Hepatocyte (in vitro differentiated cells): ENCODE measurements at regions not wholly inside any gene's neighbourhood (a gene's known extent, or its start where the extent isn't known, plus 50 kb on each side); places are given as distances from the start of the nearest gene placed in this dataset.

Experiments
- DNase-seq: peaks from one replicate; pipeline ENCODE4 v3.0.0-alpha.2; 2016; ENCODE audit warnings: low spot score
- H2AFZ ChIP-seq: fragments of 200-600 bp; sonication (generic); 2 replicates; pipeline ENCODE4 v1.6.0; 2016; ENCODE audit warnings: antibody characterized with exemption, mild to moderate bottlenecking
- H3K27ac ChIP-seq: fragments of 200-600 bp; sonication (generic); 2 replicates; pipeline ENCODE4 v1.5.1; 2016; ENCODE audit warnings: mild to moderate bottlenecking
- H3K27me3 ChIP-seq: fragments of 200-600 bp; sonication (generic); 2 replicates; pipeline ENCODE4 v1.6.1; 2016
- H3K36me3 ChIP-seq: fragments of 200-600 bp; sonication (generic); replicated peaks from 2 replicates; pipeline ENCODE4 v1.5.1; 2016; ENCODE audit warnings: low read depth; ENCODE audit not compliant: insufficient read depth
- H3K4me1 ChIP-seq: fragments of 200-600 bp; sonication (generic); 2 replicates; pipeline ENCODE4 v1.5.1; 2016; ENCODE audit warnings: mild to moderate bottlenecking, moderate library complexity; ENCODE audit not compliant: insufficient read depth
- H3K4me2 ChIP-seq: fragments of 200-600 bp; sonication (generic); 2 replicates; pipeline ENCODE4 v1.6.0; 2016
- H3K4me3 ChIP-seq: fragments of 200-600 bp; sonication (generic); 2 replicates; pipeline ENCODE4 v1.5.1; 2016; ENCODE audit warnings: mild to moderate bottlenecking
- H3K79me2 ChIP-seq: fragments of 200-600 bp; sonication (generic); 2 replicates; pipeline ENCODE4 v1.6.0; 2017; ENCODE audit warnings: mild to moderate bottlenecking
- H3K9me2 ChIP-seq: fragments of 200-600 bp; sonication (generic); replicated peaks from 2 replicates; pipeline ENCODE4 v1.6.0; 2017; ENCODE audit warnings: mild to moderate bottlenecking; ENCODE audit not compliant: insufficient read depth
- H3K9me3 ChIP-seq: fragments of 200-600 bp; sonication (generic); 2 replicates; pipeline ENCODE4 v1.5.1; 2016; ENCODE audit warnings: low read depth, mild to moderate bottlenecking
- H4K20me1 ChIP-seq: fragments of 200-600 bp; sonication (generic); 2 replicates; pipeline ENCODE4 v1.6.0; 2016; ENCODE audit warnings: mild to moderate bottlenecking; ENCODE audit not compliant: insufficient read depth, poor library complexity, severe bottlenecking
- CTCF ChIP-seq: fragments of 200-600 bp; sonication (generic); IDR thresholded peaks from 2 replicates; pipeline ENCODE4 v1.5.1; 2016; ENCODE audit warnings: antibody characterized with exemption, mild to moderate bottlenecking; ENCODE audit not compliant: poor library complexity
- EZH2 ChIP-seq: fragments of 200-600 bp; sonication (generic); IDR thresholded peaks from 2 replicates; pipeline ENCODE4 v1.6.1; 2016; ENCODE audit warnings: antibody characterized with exemption, mild to moderate bottlenecking, borderline replicate concordance
- EZH2phosphoT487 ChIP-seq: fragments of 200-600 bp; sonication (generic); IDR thresholded peaks from one replicate; pipeline ENCODE4 v1.6.1; 2018; ENCODE audit warnings: antibody characterized with exemption, mild to moderate bottlenecking, low read depth, moderate library complexity; ENCODE audit not compliant: unreplicated experiment, severe bottlenecking
- WGBS: methylation state at CpG from one replicate; pipeline ENCODE4 v1.1.6; 2016; ENCODE audit warnings: low lambda C conversion rate; ENCODE audit errors: missing lambda C conversion rate; 5-methylcytosine and 5-hydroxymethylcytosine counted together

- no peaks in the 10 kb centered on the region for H3K36me3 ChIP-seq
- no peaks in the 10 kb centered on the region for H3K79me2 ChIP-seq
- no peaks in the 10 kb centered on the region for H3K9me3 ChIP-seq
- no peaks in the 10 kb centered on the region for H3K4me1 ChIP-seq
- H2AFZ ChIP-seq: no peak overlapping the region
- no peak overlapping the region for H3K4me2 ChIP-seq
- TF ChIP-seq EZH2 (no peak), EZH2phosphoT487 (no peak), CTCF (no peak)
- H3K4me3 ChIP-seq: no peak overlapping the region
- no peaks in the 10 kb centered on the region for H4K20me1 ChIP-seq
- H3K9me2 ChIP-seq: no peaks in the 10 kb centered on the region
- 93% methylated on average over 4 of the region's 4 CpGs for WGBS
- no peak for DNase-seq
- no peak overlapping the region for H3K27ac ChIP-seq
- no peaks in the 10 kb centered on the region for H3K27me3 ChIP-seq
Measured at GRCh38 chr5:31007672-31008071, 185.8 kb upstream of the CDH6 start.

- DNase-seq: no peak
- Histone ChIP-seq H3K4me2 (no peak overlapping the region), H3K9me3 (no peaks in the 10 kb centered on the region), H4K20me1 (no peaks in the 10 kb centered on the region), H3K27me3 (no peaks in the 10 kb centered on the region), H2AFZ (no peak overlapping the region), H3K4me1 (no peaks in the 10 kb centered on the region), H3K27ac (no peak overlapping the region), H3K79me2 (no peaks in the 10 kb centered on the region), H3K9me2 (no peaks in the 10 kb centered on the region), H3K36me3 (no peaks in the 10 kb centered on the region), H3K4me3 (no peak overlapping the region)
- TF ChIP-seq CTCF (no peak), EZH2phosphoT487 (no peak), EZH2 (no peak)
- 80% methylated on average over 3 of the region's 3 CpGs for WGBS
Measured at GRCh38 chr5:31000287-31000686, 193.2 kb upstream of the CDH6 start.

DNA sequence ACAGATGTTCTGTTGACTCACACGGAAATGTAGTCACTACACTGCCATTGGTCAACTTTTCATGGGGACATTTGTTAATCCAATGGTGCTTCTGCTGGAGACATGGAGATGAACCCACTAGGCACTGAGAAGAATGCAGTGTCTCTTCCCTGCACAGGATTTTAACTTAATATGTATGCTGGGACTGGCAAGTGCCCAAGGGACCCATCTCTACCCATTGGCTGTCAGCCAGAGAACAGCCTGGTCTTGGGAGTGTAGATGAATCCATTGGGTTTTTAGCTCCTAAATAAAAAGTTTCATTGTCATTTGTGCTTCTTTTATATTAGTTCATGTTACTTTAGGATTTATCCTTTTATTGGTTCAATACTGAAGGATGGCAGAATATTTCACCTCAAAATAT lies 195.8 kb upstream of the CDH6 start:
- H3K4me2 ChIP-seq: no peak overlapping the region
- no peaks in the 10 kb centered on the region for H3K9me3 ChIP-seq
- no peaks in the 10 kb centered on the region for H4K20me1 ChIP-seq
- no peak overlapping the region for H3K27ac ChIP-seq
- no peak overlapping the region for H3K4me3 ChIP-seq
- no peaks in the 10 kb centered on the region for H3K4me1 ChIP-seq
- H3K27me3 ChIP-seq: no peaks in the 10 kb centered on the region
- WGBS: 96% methylated on average over 1 of the region's 1 CpG
- no peaks in the 10 kb centered on the region for H3K9me2 ChIP-seq
- H3K36me3 ChIP-seq: no peaks in the 10 kb centered on the region
- H2AFZ ChIP-seq: no peak overlapping the region
- H3K79me2 ChIP-seq: no peaks in the 10 kb centered on the region
- no peak for DNase-seq
- no peak for TF ChIP-seq CTCF
- TF ChIP-seq EZH2phosphoT487: no peak
- TF ChIP-seq EZH2: no peak

- Histone ChIP-seq H3K4me1 (no peaks in the 10 kb centered on the region), H3K9me3 (no peaks in the 10 kb centered on the region), H4K20me1 (no peaks in the 10 kb centered on the region), H3K9me2 (no peaks in the 10 kb centered on the region), H3K79me2 (no peaks in the 10 kb centered on the region), H2AFZ (no peak overlapping the region), H3K36me3 (no peaks in the 10 kb centered on the region), H3K4me2 (no peak overlapping the region), H3K27me3 (no peaks in the 10 kb centered on the region), H3K4me3 (no peak overlapping the region), H3K27ac (no peak overlapping the region)
- TF ChIP-seq EZH2: no peak
- no peak for TF ChIP-seq EZH2phosphoT487
- no peak for TF ChIP-seq CTCF
- WGBS: 91% methylated on average over 3 of the region's 3 CpGs
- DNase-seq: no peak
Measured at GRCh38 chr5:30994902-30995301, 198.6 kb upstream of the CDH6 start.
